SK-N-SH (cell line): ENCODE measurements at regions not wholly inside any gene's neighbourhood (a gene's known extent, or its start where the extent isn't known, plus 50 kb on each side); places are given as distances from the start of the nearest gene placed in this dataset.

Experiments
- small RNA-seq, 7 experiments: library from RNA; depleted of rRNA; stranded (forward); fragments of <200 nt; gene quantifications; one replicate each; pipeline ENCODE3, GENCODE V24; 2012

Small RNA genes lying in the stretch of these regions (small RNA-seq; reads per million reads assigned to genes)
- 0 reads per million in 7 experiments for gene MIR7702
- 0 to 3.1 (median 0.39) reads per million in 7 experiments for gene RNY4P18
